GM12864 (cell line): ENCODE measurements at regions not wholly inside any gene's neighbourhood (a gene's known extent, or its start where the extent isn't known, plus 50 kb on each side); places are given as distances from the start of the nearest gene placed in this dataset.

Experiments used
- DNase-seq: peaks from one replicate; pipeline ENCODE4 v3.0.0-alpha.2; 2011; ENCODE audit warnings: low read depth
- H3K4me3 ChIP-seq: 2 replicates; pipeline ENCODE4 v1.5.1; 2011; ENCODE audit warnings: mild to moderate bottlenecking, low read depth, low read length, control low read depth
- CTCF ChIP-seq: IDR thresholded peaks from 2 replicates; pipeline ENCODE4 v1.5.1; 2011; ENCODE audit warnings: low read depth, mild to moderate bottlenecking, moderate library complexity, low read length, control low read depth, inconsistent platforms; ENCODE audit errors: missing control alignments

- H3K4me3 ChIP-seq: no peak overlapping the region
- no peak for TF ChIP-seq CTCF
- DNase-seq: no peak
Measured at GRCh38 chr2:129118296-129118695, 799.6 kb upstream of the HS6ST1 start.

GRCh38 chr2:129129087-129129486, 810.4 kb upstream of the HS6ST1 start:
- no peak for TF ChIP-seq CTCF
- no peak for DNase-seq

GRCh38 chr2:129133692-129134641, 815.3 kb upstream of the HS6ST1 start:
- TF ChIP-seq CTCF: no peak
- DNase-seq: no peak
- no peak overlapping the region for H3K4me3 ChIP-seq

More at GRCh38 chr2:129129087-129129486, 810.4 kb upstream of the HS6ST1 start:
- no peak overlapping the region for H3K4me3 ChIP-seq

- no peak for DNase-seq
- no peak overlapping the region for H3K4me3 ChIP-seq
- TF ChIP-seq CTCF: no peak
Measured at GRCh38 chr2:129135017-129135416, 816.3 kb upstream of the HS6ST1 start.

GRCh38 chr2:129139380-129139779, 820.7 kb upstream of the HS6ST1 start:
- no peak overlapping the region for H3K4me3 ChIP-seq
- no peak for TF ChIP-seq CTCF
- DNase-seq: no peak

GRCh38 chr2:129142465-129142864, 823.8 kb upstream of the HS6ST1 start:
- no peak overlapping the region for H3K4me3 ChIP-seq
- no peak for DNase-seq
- TF ChIP-seq CTCF: no peak
